Gastrocnemius medialis (tissue), 4 donors: ENCODE measurements at regions not wholly inside any gene's neighbourhood (a gene's known extent, or its start where the extent isn't known, plus 50 kb on each side); places are given as distances from the start of the nearest gene placed in this dataset.

Source experiments
- ATAC-seq, 2 donors: fragments of 150-250 bp; one replicate each; pipeline ENCODE4 v1.9.1; 2016
- DNase-seq, 2 donors: peaks; one replicate each; pipeline ENCODE4 v3.0.0-alpha.2; 2019
- H3K27ac ChIP-seq, 4 donors: fragments of 200-600 bp; sonication (generic); 1 replicate in 1 of 4; 2 replicates in 3 of 4; pipeline ENCODE4 v1.5.1; 2016 to 2018; ENCODE audit warnings: mild to moderate bottlenecking in 2 of 4, moderate library complexity in 1 of 4
- H3K27me3 ChIP-seq, 3 donors: fragments of 200-600 bp; sonication (generic) in 2 of 3; 1 replicate in 1 of 3; 2 replicates in 2 of 3; pipeline versions ENCODE4 v1.5.1 to v1.6.0; 2016 to 2019; ENCODE audit warnings: mild to moderate bottlenecking in 1 of 3, moderate library complexity in 1 of 3
- H3K36me3 ChIP-seq, 2 donors: fragments of 200-600 bp; sonication (generic) in 1 of 2; one replicate each; pipeline ENCODE4 v1.5.1; 2017 to 2018
- H3K4me1 ChIP-seq, 2 donors: fragments of 200-600 bp; sonication (generic) in 1 of 2; one replicate each; pipeline ENCODE4 v1.5.1; 2016 to 2017; ENCODE audit warnings: mild to moderate bottlenecking in 2 of 2
- H3K4me3 ChIP-seq, 4 donors: fragments of 200-600 bp; sonication (generic) in 3 of 4; 1 replicate in 1 of 4; 2 replicates in 3 of 4; pipeline ENCODE4 v1.5.1; 2016 to 2019; ENCODE audit warnings: mild to moderate bottlenecking in 2 of 4
- H3K9me3 ChIP-seq, 3 donors: fragments of 200-600 bp; sonication (generic) in 2 of 3; 1 replicate in 1 of 3; 2 replicates in 2 of 3; pipeline ENCODE4 v1.5.1; 2016 to 2019
- CTCF ChIP-seq, 5 experiments: fragments of 450-650 bp in 3 of 5; fragments of 200-600 bp in 2 of 5; sonication (generic) in 2 of 5; IDR thresholded peaks in 4 of 5; conservative IDR thresholded peaks in 1 of 5; 1 replicate in 4 of 5; 2 replicates in 1 of 5; pipeline ENCODE4 v1.5.1; 2016 to 2019; ENCODE audit warnings: antibody characterized with exemption in 5 of 5, mild to moderate bottlenecking in 3 of 5, moderate library complexity in 3 of 5
- POLR2A ChIP-seq, 2 donors: fragments of 450-650 bp; IDR thresholded peaks; one replicate each; pipeline ENCODE4 v1.6.1; 2017; ENCODE audit warnings: antibody characterized with exemption in 2 of 2, mild to moderate bottlenecking in 2 of 2, moderate library complexity in 2 of 2
- in situ Hi-C, 4 donors: fragments of 200-750 bp; cut with MboI; loops; one replicate each; pipeline versions ENCODE4 v1.15.0 to v1.8.0; 2017; ENCODE audit warnings: low sequenced_read_pairs in 4 of 4
- intact Hi-C: fragments of 100-400 bp; cut with DNase I; formaldehyde crosslinking; loops from one replicate; pipeline ENCODE4 v1.15.1; 2023; ENCODE audit warnings: low total_unique reads

- no peak overlapping the region for H3K4me3 ChIP-seq
- no peak for ATAC-seq
- DNase-seq = no peak
- intact Hi-C loops (no loop called here), in situ Hi-C loops (no loop called here)
- no peaks in the 10 kb centered on the region for H3K27me3 ChIP-seq
- H3K4me1 ChIP-seq = no peaks in the 10 kb centered on the region
- H3K9me3 ChIP-seq = no peaks in the 10 kb centered on the region
- no peak overlapping the region for H3K27ac ChIP-seq
- TF ChIP-seq POLR2A (IDR thresholded peaks at IDR 0.05) = no peak
- TF ChIP-seq CTCF (IDR thresholded peaks at IDR 0.05 in 4 of 5, conservative IDR thresholded peaks at IDR 0.05 in 1 of 5) = no peak
- no peaks in the 10 kb centered on the region for H3K36me3 ChIP-seq
Measured at GRCh38 chr4:176011529-176011928, 54.1 kb upstream of the WDR17 start.

GRCh38 chr4:176013476-176014247 lies 52.0 kb upstream of the WDR17 start:
- H3K9me3 ChIP-seq = no peaks in the 10 kb centered on the region
- no peak for TF ChIP-seq CTCF (IDR thresholded peaks at IDR 0.05 in 4 of 5, conservative IDR thresholded peaks at IDR 0.05 in 1 of 5)
- no peak for TF ChIP-seq POLR2A (IDR thresholded peaks at IDR 0.05)
- no peak overlapping the region for H3K27ac ChIP-seq
- no peaks in the 10 kb centered on the region for H3K27me3 ChIP-seq
- ATAC-seq (no peak), DNase-seq (no peak)
- intact Hi-C loops (no loop called here), in situ Hi-C loops (no loop called here)
- no peak overlapping the region for H3K4me3 ChIP-seq
- no peaks in the 10 kb centered on the region for H3K4me1 ChIP-seq
- H3K36me3 ChIP-seq = no peaks in the 10 kb centered on the region

GRCh38 chr4:176014583-176015108 lies 51.0 kb upstream of the WDR17 start:
- no peak overlapping the region for H3K4me3 ChIP-seq
- H3K27ac ChIP-seq = no peak overlapping the region
- H3K27me3 ChIP-seq = no peaks in the 10 kb centered on the region
- DNase-seq = no peak
- no peaks in the 10 kb centered on the region for H3K9me3 ChIP-seq
- TF ChIP-seq CTCF (IDR thresholded peaks at IDR 0.05 in 4 of 5, conservative IDR thresholded peaks at IDR 0.05 in 1 of 5) = no peak
- no peak for ATAC-seq
- in situ Hi-C loops = no loop called here
- intact Hi-C loops = no loop called here
- H3K36me3 ChIP-seq = no peaks in the 10 kb centered on the region
- H3K4me1 ChIP-seq = no peaks in the 10 kb centered on the region
